RKO (cell line): ENCODE measurements at regions not wholly inside any gene's neighbourhood (a gene's known extent, or its start where the extent isn't known, plus 50 kb on each side); places are given as distances from the start of the nearest gene placed in this dataset.

ENCODE experiments used
- DNase-seq: peaks from one replicate; pipeline ENCODE4 v3.0.0-alpha.2; 2016; ENCODE audit warnings: low spot score

DNA sequence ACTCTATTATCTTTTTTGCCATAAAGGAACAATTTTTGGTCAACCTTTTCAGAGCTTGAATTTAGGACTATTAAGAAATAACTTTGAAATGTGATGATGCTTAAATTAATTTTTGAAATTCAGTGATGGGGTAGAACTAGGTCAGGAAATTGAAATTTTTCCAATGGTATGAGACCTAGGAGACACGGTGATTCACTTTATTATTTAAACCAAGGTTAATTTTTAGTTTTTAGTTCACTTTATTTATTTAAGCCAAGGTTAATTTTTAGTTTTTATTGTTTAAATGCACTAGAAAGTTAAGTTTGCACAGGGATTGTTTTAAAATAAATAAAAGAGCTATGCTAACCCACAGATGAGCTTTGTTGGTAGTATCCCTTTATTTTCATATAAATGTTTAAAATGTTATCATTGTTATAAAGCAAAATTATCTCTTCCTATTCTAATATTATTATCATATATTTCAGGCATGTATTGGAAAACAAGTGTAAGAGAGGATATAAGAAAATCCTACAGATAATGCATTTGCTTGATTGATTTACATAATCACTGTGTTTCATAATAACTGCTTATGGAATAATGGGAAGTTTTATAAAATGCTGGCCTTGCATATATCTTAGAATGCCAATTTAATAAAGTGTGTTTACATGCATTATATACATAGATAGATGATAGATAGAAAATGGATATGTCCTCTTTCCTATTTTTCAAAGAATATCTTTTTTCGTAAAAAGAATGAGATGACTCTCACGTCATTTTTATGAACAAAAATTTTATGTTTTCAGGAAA lies 163.6 kb downstream of the HGF start:
- DNase-seq = peak; percentile 55

DNA sequence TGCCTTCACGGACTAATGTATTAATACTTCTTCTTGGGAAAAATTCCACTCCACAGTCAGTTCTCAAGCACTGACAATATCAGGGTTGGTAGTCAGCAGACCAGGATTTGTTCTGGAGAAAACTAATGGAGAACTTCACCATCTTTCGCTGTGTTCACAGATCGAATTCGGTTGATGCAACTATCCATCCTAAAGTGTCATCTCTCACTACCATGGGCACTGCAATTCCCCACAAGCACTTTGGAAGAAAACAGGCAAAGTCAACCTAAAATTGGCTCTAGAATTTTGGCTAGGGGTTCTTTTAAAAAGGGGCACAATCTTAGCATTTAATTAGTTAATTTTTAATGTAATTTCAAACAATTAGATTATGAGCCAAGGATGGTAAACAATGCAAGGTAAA lies 164.4 kb downstream of the HGF start:
- DNase-seq = peak; percentile 79

DNA sequence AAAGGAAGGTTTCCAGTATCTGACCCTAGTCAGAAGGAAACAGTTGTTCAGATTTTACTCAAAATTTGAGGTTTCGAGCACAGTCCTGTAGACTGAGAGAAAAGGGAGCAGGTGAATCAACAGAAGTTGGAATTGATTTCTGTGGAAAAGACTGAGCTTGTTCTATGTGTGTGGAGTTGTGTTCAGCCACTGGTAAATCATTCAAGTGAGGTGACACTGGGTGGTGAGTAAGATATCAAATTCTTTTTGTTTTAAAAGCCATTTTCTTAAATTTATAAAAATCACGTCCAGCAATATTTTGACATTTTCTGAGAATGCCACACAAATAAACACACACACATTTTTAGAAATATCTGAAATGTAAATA lies 165.1 kb downstream of the HGF start:
- peak; percentile 82 for DNase-seq

DNA sequence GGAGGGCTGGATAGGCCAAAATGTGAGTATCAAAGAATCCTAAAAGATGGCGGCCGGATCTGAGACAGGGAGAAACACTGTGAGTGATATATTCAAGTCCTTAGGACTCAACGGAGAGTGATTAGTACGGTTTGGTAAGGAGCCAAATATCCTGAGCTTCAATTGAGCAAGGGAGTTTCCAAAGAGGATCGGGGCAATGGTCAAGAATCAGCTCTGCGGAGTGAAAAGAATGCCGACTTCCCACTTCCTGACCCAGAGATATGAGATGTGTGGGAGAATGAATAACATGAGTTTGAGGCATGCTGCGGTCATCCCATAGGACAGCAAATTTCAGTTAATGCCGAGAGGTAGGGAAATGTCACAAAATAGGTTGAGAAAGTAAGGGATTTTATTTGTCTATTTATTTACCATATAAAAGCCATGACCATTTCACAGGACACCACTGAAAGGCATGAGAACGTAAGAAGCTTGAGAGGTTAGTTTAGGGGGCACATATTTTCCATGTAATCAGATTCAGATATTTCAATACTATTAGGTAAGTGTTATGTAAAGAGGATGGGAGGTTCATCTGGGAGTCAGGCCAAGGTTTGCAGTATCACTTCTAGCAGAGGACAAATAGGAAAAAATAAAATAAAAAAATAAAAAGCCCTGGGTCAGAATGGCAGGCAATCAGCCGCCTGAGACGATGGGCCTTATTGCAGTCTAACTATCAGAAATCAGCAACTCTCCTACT lies 165.6 kb downstream of the HGF start:
- DNase-seq = peak; percentile 100

DNA sequence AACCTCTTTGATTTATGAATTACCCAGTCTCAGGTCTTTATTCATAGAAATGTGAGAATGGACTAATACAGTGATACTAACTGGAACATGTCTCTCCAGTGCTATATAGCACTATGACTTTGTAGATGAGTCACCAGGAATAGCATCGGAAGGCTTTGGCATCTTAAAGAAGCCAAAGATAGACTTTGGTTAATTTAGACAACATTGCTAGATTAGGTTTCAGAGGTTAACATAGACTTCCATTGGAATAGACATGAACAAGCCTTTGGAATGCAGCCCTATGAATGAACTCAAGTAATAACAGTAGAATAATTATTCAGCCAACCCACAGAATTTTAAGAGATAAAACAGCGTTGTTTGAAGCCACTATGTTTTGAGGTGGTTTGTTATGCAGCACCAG lies 169.2 kb downstream of the HGF start:
- DNase-seq = peak; percentile 65

DNA sequence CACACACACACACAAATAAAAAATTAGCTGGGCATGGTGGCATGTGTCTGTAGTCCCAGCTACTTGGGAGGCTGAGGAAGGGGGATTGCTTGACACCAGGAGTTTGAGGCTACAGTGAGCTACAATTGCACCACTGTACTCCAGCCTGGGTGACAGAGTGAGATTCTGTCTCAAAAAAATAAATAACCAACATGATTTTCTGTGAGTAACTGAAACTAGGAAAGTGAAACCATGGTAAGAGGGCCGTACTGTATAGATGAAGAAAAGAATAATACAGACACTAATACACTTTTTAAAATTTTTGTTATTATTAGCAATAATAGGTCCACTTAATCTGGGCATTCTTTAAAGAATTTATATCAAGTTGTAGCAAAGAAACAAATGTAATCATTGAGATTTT lies 170.9 kb downstream of the HGF start:
- DNase-seq = no peak

DNA sequence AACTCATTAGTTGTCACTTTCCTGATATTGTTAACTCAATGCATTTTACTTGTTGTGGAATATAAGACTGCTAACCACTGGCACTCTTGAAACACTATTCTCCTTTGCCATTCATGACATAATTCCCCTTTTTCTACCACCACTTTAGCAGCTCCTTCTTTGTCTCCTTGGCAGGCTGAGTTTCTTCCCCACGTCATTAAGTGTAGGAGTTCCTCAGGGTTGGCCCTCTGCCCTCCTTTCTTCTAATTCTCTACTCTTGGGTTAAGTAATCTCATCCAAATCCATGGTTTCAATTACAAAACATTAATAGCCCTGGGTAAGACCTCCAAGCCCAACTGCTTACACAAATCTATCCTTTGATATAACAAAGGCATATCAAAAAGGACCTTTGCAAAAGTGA lies 175.1 kb downstream of the HGF start:
- DNase-seq = no peak

DNA sequence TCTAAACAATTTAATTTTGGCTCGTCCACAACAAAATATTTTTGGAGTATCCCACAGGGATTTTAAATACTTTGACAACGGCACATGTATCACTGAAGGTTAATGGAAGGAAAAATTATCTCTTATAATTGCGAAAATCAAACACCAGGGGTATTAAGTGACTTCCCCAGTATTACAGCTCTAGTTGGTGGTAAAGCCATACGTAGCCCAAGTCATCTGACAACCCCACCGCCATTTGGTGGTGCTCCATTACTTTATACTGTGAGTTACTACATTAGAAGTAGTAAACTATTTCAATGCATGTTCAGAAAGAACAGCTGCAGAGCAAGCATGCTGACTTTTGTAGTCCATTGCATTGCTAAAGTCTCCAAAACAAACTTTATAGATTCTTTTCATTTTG lies 179.7 kb downstream of the HGF start:
- DNase-seq = no peak

DNA sequence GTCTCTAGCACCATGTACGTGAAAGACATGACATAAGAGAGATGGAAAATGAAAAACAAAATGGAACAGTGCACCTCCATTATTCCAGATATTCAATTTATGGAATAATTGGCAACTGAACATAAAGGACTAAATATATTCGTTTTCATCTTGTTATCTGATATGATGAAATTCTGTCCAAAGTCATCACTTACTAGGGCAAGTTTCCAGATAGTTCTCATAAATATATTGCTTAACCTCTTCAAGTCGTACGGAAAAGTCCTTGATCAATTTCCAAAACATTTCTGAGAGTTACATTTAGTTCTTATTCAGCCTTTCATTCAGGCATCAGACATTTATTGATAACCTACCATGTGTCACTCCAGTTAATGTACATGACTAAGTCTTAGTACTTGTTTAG lies 185.2 kb downstream of the HGF start:
- DNase-seq = peak; percentile 27

DNA sequence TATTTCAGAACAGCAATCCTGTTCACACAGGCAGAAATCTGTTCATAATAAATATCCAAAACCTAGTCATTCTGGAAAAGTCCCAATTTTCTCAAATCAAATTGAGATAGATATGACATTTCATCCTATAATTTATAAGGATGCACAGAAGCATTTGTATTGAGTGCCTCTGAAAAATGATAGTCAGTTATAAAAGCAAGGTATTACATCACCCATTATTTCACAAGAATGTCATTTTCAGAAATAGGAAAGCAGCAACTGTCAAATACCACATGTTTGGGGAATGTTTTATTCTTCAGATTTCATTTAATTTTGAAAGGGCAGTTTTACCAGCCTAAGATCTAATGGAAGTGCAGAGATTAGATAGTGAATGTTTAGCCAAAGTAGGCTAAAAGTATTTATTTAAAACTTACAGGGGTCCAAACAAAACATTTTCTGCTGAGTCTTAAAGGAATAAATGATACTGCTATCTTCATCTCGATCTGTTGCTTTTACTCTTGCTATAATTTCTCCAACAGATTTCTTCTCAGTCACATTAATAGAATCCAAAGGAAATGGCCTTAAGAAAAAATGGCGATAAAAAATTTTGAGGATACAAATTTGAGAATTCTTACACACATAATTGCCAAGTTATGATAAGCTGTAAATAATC lies 185.8 kb downstream of the HGF start:
- DNase-seq = no peak

DNA sequence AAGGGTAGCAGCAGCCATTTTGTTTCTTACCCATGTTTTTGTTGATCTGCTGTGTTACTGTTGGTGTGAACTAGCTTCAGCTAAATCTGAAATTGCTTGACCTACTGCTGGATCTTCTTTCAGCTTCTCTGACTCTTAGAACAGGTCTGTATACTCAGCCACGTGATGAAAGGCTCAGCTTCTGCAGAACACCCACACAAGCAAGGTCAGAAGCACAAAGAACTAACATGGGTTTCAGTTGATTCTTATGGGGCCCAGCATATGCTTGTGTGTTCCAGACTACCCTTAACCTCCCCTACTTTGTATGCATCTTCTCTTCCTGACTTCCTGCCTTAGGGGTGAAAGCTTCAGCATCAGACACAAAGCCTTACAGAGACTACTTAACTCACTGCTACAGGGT lies 186.8 kb downstream of the HGF start:
- DNase-seq = no peak

DNA sequence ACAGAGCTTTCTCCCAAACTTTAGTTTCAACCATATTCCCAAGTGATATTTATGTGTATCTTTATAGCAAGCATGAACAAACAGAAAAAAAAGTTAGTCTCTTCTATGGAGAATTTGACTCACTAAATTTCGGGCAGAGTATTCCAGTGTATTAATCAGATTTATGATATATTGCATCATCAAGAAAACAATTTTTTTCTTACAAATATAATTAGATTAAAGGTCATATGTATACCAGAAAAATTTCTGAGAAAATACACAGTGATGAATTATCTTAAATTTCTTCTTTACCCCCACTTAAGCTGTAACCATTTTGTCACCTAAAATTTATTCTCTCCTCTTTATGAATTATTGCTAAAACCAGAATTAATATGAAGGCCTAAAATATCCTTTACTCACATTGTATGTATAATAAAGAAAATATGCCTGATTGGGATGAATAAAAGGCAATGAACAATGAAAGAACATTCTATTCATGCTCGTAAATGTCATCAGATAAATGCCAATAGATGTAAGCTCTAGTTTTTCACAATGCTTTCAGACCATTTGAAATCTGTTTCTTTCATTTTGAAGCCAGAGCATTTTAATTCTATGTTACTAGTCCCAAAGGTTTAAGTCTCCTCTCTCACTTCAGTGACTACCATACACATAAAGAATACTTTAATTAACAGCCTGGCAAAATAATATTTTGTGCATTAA lies 192.1 kb downstream of the HGF start:
- DNase-seq = no peak

DNA sequence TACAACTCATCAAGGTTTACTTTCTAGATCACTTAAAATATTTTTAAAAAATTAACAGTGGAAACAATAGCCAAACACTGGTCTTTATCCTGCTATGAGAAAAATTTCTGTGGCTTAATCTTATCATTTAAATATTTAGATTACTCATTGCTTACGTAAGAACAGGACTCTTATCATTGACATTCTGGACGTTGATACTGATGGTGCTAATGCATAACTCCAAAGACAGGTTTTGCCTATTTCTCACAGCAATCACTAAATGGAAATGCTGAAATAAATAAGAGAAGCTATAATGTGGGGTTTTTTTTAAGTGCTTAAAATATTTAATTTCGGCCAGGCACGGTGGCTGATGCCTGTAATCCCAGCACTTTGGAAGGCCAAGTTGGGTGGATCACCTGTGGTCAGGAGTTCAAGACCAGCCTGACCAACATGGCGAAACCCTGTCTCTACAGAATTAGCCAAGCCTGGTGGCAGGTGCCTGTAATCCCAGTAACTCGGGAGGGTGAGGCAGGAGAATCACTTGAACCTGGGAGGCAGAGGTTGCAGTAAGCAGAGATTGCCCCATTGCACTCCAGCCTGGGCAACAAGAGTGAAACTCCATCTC lies 195.0 kb downstream of the HGF start:
- DNase-seq = no peak

DNA sequence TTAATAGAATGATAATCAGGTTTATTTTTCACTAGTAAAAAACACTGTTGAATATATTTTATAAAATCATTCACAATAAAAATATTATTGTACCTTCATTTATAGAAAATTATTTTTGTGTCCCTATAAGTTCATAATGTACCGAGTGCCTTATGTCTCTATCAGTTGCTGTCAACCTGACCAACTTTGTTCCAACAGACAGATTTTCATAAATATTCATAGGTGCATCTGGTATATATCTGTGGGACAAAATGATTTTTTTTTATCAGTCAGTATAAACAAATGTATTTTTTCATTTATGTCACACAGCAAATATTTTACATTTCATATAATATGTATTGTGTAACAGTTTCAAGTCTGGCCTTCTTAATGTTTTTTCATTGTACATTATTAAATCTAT lies 195.9 kb downstream of the HGF start:
- no peak for DNase-seq

DNA sequence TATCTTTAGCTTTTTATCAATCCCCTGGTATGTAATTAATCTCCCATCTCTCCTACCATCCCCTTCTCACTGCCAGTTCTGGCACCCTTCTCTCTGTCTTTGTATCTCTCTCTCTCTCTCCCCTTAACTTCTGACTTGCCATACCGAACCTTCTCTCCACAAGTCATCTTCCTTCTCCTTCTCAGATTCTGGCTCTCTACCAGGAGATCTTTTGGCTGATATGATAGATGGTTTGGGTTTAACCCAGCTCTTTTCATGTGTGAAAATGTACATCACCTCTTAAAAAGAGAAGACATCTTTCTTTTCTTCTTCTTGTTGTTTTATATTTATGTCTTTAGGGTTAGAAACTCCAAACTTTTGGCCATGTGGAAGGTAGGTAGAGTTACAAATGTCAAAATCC lies 196.7 kb downstream of the HGF start:
- DNase-seq = no peak

DNA sequence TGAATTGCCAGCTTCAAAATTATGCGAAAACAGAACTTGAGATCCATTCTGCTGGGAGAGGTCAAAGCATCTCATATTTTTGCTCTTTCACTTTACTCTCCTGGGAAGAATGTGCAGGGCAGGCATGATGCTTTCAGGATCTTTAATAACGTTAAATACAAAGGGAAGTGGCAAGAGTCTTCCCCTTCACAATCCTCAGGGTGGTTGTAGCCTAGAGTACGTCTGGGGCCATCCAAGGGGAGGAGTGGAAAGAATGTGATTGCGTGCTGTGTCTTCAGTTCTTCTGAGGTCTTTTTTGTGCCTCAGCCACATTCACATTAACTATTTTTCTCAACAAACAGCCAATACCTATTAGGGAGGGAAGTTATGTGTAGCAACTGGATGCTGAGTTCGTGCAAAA lies 207.3 kb downstream of the HGF start:
- DNase-seq = no peak

DNA sequence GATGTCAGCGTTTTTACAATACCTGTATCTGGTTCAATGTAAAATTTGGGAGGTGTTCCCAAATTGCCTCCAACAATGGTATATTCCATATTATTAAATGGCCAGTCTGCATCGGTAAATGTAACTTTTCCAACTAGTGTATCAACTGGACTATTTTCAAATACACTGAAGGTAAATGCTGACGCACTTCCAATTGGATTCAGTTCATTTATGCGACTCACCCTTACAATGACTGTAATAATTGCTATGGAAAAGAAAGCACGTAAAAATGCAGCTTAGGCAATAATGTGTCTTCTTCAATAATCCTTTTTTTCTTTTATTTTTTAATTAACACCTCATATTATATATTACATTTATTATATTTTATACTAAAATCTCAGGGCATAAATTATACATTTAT lies 209.1 kb downstream of the HGF start:
- no peak for DNase-seq

DNA sequence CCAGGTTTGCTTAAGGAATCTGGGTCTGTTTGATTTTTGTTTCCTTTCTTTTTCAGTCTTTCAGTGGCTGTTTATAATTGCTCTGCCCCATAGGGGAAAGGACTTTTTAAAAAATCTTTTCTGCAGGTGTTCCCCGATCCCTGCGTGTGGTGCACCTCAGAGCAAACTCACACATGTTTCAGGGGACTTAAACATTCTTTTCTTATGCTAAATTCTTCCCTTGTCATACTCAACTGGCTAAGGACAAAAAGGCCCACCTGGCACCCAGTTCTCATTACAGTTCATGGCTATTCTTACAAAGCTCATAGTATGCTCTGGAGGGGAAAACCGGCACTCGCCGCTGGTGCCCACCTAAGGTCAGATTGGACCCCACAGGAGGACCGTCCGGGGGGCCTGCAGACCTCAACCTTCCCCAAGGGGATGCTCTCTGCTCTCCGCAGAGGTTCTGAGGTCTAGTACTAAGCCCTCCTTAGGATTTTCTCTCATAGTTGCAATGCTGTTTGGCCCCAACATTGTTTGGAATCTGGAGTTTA lies 220.3 kb downstream of the HGF start:
- DNase-seq = no peak

DNA sequence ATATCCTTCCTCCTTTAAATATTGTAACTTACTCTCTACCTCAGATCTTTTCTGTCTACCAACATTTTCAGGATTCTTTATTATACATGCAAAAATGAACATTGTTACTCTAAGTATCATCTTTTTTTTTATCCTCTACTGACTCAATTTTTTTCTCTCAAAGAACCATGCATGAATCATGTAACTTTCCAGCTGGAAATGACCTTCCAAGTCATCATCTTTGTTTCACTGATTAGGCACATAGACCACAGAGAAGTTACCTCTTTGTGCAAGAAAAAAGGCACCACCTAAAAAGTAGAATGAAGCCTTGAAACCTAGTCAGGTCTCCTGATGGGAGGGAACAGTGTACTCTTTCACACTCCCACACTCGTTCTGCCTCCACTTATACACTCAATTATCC lies 234.9 kb downstream of the HGF start:
- peak; percentile 91 for DNase-seq

DNA sequence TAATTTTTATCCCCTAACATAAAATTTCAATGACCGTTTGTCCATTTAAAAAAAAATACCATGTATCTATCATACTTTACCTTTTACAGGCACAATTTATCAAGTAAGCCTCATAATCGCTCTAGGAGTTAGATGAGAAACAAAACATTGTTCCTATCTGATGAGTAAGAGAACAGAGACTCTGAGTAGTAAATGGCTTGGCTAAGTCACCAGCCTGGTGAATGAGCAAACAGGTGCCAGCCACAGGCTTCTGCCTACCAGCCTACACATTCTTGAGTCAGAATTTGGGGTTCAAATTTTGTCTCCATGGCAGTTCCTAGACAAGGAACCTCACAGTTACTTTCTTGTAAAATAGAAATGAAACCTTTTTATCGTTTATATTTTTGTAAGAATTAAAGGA lies 235.4 kb downstream of the HGF start:
- peak; percentile 99 for DNase-seq

DNA sequence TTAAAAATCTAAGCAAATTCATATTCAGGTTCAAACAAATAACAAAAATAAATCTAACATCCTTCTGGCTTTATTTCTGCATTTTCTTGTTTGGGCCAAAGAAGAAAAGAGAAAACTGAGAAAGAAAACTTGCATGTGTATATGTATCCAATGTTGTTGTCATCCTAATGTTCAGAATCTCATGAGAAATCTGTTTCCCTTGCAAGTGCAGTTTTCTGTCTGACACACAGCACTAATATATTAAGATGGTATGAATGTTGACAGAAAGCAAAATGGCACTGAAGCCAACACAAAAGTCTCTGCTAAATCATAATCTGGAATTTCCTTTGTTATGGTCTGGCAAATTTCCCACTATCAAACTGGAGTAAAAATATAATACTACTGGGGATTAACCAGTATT lies 235.9 kb downstream of the HGF start:
- DNase-seq = peak; percentile 84

DNA sequence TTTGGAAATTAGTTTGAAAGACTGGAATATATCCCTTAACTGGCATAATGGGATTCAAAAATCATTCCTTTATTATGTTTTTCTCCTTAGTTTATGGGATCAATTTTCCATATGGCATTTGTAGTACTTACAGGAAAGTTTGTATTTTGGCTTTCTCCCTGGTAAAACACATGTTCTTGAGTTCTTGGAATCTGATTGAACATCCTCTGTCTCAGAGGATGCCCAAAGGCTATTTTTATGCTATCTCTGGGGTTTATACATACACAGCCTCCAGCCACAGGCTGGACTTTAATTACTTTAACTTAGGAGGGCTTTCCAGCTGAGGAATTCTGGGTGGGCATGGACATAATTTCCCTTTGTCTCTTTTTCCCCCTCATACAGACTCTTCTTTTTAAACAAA lies 236.4 kb downstream of the HGF start:
- DNase-seq = peak; percentile 67
